HFF-Myc (cell line): ENCODE measurements at regions not wholly inside any gene's neighbourhood (a gene's known extent, or its start where the extent isn't known, plus 50 kb on each side); places are given as distances from the start of the nearest gene placed in this dataset.

ENCODE experiments used
- DNase-seq: peaks from one replicate; pipeline ENCODE4 v3.0.0-alpha.2; 2011; ENCODE audit warnings: low read depth; ENCODE audit errors: extremely low read depth
- H3K4me3 ChIP-seq: replicated peaks from 2 replicates; pipeline ENCODE4 v1.5.1; 2011; ENCODE audit warnings: low read depth, mild to moderate bottlenecking, control low read depth, low read length
- TF ChIP-seq, protein P1 (sequence below): IDR thresholded peaks from 2 replicates; pipeline ENCODE4 v1.5.1; 2012; ENCODE audit warnings: mild to moderate bottlenecking, low read depth, low read length, control low read depth; ENCODE audit errors: missing control alignments

DNA sequence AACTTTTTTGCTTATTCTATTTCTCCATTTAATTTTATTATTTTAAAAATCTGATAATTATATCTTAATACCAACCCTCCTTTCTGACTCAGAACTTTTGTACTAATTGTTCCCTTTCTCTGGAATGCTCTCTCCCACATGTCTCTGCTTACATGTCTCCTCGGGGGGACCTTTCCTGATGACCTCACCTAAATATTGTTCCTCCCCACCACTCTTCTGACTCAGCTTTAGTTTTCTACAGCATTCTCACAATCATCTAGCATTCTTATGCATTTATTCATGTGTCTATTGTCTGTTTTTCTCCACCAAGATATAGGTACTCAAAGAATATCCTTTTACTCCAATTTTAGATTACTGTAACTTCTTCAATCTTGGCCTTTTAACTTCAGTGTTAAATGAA lies 128.7 kb downstream of the MSL3 start:
- H3K4me3 ChIP-seq: no peak overlapping the region

DNA sequence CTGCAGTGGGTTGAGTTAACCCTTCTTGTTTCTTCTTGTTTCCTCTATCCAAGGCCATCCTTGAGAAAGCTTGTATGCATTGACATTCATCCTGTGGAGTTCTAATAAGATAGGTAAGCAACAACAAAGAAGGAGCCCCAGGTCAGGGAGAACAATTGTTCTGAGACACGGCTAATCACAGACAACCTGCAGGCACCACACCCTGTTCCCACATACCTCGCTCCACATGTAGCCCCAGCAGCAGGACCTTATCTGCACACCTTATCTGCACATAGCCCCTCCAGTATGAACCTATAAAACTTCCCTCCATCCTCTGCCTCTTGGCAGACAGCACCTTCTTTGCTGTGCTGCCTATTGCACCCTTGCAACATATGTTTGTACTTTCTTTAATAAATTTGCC lies 129.1 kb downstream of the MSL3 start:
- TF ChIP-seq, protein P1, sequence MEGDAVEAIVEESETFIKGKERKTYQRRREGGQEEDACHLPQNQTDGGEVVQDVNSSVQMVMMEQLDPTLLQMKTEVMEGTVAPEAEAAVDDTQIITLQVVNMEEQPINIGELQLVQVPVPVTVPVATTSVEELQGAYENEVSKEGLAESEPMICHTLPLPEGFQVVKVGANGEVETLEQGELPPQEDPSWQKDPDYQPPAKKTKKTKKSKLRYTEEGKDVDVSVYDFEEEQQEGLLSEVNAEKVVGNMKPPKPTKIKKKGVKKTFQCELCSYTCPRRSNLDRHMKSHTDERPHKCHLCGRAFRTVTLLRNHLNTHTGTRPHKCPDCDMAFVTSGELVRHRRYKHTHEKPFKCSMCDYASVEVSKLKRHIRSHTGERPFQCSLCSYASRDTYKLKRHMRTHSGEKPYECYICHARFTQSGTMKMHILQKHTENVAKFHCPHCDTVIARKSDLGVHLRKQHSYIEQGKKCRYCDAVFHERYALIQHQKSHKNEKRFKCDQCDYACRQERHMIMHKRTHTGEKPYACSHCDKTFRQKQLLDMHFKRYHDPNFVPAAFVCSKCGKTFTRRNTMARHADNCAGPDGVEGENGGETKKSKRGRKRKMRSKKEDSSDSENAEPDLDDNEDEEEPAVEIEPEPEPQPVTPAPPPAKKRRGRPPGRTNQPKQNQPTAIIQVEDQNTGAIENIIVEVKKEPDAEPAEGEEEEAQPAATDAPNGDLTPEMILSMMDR: no peak
- no peak overlapping the region for H3K4me3 ChIP-seq
- DNase-seq: no peak

More for the DNA sequence above, 128.7 kb downstream of the MSL3 start:
- TF ChIP-seq, protein P1: no peak
- no peak for DNase-seq

DNA sequence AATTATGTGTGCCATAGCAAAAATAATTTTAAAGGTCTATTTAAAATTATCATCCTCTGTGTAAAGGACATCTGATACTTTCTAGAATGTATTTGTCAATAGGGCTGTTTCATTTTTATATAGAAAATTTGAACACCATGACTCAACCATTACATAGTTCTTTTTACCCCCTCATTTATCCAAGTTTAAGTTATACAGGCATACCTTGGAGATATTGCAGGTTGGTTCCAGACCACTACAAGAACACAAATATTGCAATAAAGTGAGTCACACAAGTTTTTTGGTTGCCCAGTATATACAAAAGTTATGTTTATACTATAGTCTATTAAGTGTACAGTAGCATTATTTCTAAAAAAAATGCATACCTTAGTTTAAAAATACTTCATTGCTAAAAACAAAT lies 130.4 kb downstream of the MSL3 start:
- TF ChIP-seq, protein P1: no peak

DNA sequence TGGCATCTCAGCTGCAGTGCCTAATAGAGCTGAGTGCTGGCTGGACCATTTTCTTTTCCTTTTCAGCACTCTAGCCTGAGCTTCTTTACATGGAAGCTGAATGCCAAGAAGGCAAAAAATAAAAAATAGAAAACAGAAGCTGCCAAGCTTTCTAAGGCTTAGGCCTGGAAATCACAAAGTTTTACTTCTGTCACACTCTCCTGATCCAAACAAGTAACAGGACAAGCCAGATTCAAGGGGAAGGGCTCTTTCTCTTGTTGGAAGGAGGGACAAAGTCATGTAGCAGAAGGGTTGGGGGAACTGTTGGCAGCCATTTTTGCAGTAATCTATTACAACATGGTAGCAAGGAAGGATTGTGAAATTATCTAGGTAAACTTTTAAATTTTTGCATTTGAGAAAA lies 131.8 kb downstream of the MSL3 start:
- no peak overlapping the region for H3K4me3 ChIP-seq
- no peak for DNase-seq
- TF ChIP-seq, protein P1: no peak

More for the DNA sequence above, 130.4 kb downstream of the MSL3 start:
- no peak for DNase-seq
- no peak overlapping the region for H3K4me3 ChIP-seq

DNA sequence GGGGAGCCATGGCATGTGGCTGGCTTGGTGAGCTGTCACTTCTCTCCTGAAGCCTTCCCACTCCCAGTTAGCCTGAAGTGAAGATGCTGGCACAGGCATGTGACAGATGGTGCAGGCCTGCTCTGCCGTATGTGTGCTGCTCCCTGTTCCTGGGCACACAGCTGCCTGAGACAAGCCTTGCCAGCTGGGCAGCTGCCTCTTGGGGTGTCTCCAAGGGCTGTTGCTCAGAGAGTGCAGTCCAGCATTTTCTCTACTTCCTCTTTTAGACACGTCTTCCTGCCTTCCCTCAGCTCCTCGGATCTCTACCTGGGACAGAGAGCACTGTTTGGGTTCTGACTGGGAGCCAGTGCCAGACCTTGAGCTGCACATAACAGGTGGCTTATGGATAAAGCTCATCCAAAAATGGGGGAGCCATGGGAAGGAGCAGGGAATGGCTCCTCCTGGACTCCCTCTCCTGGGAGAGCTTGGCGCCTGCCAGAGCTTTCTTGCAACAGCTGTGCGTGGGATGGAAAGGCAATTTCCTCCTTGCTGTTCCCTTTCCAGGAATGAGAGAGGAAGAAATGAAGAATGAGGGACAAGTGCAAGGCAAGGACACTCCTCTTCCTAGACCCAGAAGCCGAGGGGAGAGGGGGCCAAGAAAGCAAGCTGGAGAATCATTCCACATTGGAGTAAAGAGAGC lies 132.9 kb downstream of the MSL3 start:
- TF ChIP-seq, protein P1: no peak
- no peak overlapping the region for H3K4me3 ChIP-seq
- DNase-seq: no peak

DNA sequence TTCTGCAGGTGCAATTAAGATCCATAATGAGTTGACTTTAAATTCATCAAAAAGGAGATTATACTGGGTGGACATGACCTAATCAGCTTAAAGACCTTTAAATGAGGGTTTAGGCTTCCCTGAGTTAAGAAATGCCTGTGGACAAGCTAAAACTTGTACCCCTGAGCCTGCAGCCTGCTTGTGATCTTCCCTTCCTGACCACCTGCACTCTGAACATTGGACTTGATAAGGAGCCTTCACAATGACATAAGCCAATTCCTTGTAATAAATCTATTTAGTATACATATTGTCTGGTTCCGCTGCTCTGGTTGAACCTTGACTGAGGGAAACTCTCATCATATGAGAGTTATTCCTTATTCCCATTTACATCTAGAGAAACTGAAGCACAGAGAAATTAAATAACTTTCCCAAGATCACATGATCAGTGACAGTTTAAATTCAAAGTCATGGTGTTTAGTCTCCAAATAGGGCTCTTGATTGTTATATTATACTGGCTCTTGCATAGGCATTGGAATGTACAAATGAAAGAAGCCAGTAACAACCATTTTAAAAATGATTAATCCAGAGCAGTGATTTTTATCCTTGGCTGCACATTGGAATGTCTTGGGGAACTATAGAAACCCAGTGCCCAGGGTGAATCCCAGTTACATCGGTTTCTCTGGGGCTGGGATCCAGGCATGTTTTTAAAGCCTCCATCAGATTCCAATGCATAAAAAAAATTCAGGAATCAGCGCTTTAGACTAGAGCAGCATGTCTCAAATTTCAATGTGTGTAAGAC lies 136.1 kb downstream of the MSL3 start:
- DNase-seq: no peak
- no peak overlapping the region for H3K4me3 ChIP-seq
- TF ChIP-seq, protein P1: no peak
